ENCODE measurements at regions not wholly inside any gene's neighbourhood (a gene's known extent, or its start where the extent isn't known, plus 50 kb on each side); places are given as distances from the start of the nearest gene placed in this dataset.

- H3K4me3 ChIP-seq (ENCODE audit: low read depth in 2 of 2, low read length in 2 of 2): no peak overlapping the region
- no peaks in the 10 kb centered on the region for H3K4me1 ChIP-seq (ENCODE audit: control insufficient read depth, insufficient read depth, low read length)
- BruUV-seq (replicated peaks): no TSS peak
- intact Hi-C loops (cut with micrococcal nuclease; ENCODE audit: unreplicated experiment): no loop called here
- in situ Hi-C loops (cut with HindIII; ENCODE audit: low pct_unique_long_range_greater_than_20kb, low sequenced_read_pairs): no loop called here
- no peak for ATAC-seq
- no peak overlapping the region for H3K27ac ChIP-seq (ENCODE audit: low read length)
- TF ChIP-seq REST (IDR thresholded peaks at IDR 0.05; ENCODE audit: insufficient read depth in 1 of 2, low read depth in 2 of 2, low read length in 1 of 2) (no peak), TCF7L2 (IDR thresholded peaks at IDR 0.05; ENCODE audit: low read depth, low read length) (no peak), SIN3A (IDR thresholded peaks at IDR 0.05; ENCODE audit: borderline replicate concordance, insufficient read depth, low read depth, low read length) (no peak), POLR2AphosphoS5 (IDR thresholded peaks at IDR 0.05; ENCODE audit: low read depth, low read length) (no peak), CTCF (IDR thresholded peaks at IDR 0.05) (no peak)
- DNase-seq (ENCODE audit: low read depth, low spot score): no peak
- ChIA-PET POLR2A (no interaction called here), CTCF (no interaction called here)
- H3K9me3 ChIP-seq (ENCODE audit: control insufficient read depth, insufficient read depth, low read depth, low read length): no peaks in the 10 kb centered on the region
- H3K27me3 ChIP-seq (ENCODE audit: control insufficient read depth, insufficient read depth, low read length): no peaks in the 10 kb centered on the region
- H3K36me3 ChIP-seq (ENCODE audit: control insufficient read depth, insufficient read depth, low read length): no peaks in the 10 kb centered on the region
Measured at GRCh38 chr14:87082917-87083316, 910.1 kb downstream of the GALC start.

DNA sequence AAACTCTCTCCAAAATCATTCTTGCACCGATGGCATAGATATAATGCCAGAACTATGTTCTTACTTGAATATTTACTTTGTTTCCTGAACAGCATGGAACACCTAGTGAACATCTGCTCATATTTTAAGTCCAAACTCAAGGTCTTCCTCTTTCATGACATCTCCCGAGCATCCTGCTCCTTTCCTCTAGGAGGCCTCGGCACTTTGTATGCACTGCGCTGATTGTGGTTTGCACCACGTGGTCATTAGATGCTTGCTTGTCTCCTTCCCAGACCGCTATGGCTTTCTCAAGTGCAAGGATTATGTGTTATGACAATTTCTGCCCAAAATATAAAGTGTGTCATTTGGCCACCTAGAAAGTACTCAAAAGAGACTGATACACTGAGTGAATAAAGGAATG is 912.0 kb downstream of the GALC start:
- TF ChIP-seq SIN3A (IDR thresholded peaks at IDR 0.05; ENCODE audit: borderline replicate concordance, insufficient read depth, low read depth, low read length) (no peak), POLR2AphosphoS5 (IDR thresholded peaks at IDR 0.05; ENCODE audit: low read depth, low read length) (no peak), CTCF (IDR thresholded peaks at IDR 0.05) (no peak), REST (IDR thresholded peaks at IDR 0.05; ENCODE audit: insufficient read depth in 1 of 2, low read depth in 2 of 2, low read length in 1 of 2) (no peak), TCF7L2 (IDR thresholded peaks at IDR 0.05; ENCODE audit: low read depth, low read length) (no peak)
- no TSS peak for BruUV-seq (replicated peaks)
- POLR2A ChIA-PET: interaction anchor here (0.6 kb wide), 1 partner anchor 83 kb away, joined by 12 read pairs; no protein-coding TSS in a partner anchor
- Histone ChIP-seq H3K4me3 (ENCODE audit: low read depth in 2 of 2, low read length in 2 of 2) (no peak overlapping the region), H3K9me3 (ENCODE audit: control insufficient read depth, insufficient read depth, low read depth, low read length) (no peaks in the 10 kb centered on the region), H3K36me3 (ENCODE audit: control insufficient read depth, insufficient read depth, low read length) (no peaks in the 10 kb centered on the region), H3K4me1 (ENCODE audit: control insufficient read depth, insufficient read depth, low read length) (no peaks in the 10 kb centered on the region), H3K27me3 (ENCODE audit: control insufficient read depth, insufficient read depth, low read length) (no peaks in the 10 kb centered on the region), H3K27ac (ENCODE audit: low read length) (no peak overlapping the region)
- in situ Hi-C loops (cut with HindIII; ENCODE audit: low pct_unique_long_range_greater_than_20kb, low sequenced_read_pairs): no loop called here
- CTCF ChIA-PET: no interaction called here
- DNase-seq (ENCODE audit: low read depth, low spot score) (no peak), ATAC-seq (no peak)
- intact Hi-C loops (cut with micrococcal nuclease; ENCODE audit: unreplicated experiment): no loop called here

Measured in Panc1 (cell line).